ENCODE measurements at regions not wholly inside any gene's neighbourhood (a gene's known extent, or its start where the extent isn't known, plus 50 kb on each side); places are given as distances from the start of the nearest gene placed in this dataset.

DNA sequence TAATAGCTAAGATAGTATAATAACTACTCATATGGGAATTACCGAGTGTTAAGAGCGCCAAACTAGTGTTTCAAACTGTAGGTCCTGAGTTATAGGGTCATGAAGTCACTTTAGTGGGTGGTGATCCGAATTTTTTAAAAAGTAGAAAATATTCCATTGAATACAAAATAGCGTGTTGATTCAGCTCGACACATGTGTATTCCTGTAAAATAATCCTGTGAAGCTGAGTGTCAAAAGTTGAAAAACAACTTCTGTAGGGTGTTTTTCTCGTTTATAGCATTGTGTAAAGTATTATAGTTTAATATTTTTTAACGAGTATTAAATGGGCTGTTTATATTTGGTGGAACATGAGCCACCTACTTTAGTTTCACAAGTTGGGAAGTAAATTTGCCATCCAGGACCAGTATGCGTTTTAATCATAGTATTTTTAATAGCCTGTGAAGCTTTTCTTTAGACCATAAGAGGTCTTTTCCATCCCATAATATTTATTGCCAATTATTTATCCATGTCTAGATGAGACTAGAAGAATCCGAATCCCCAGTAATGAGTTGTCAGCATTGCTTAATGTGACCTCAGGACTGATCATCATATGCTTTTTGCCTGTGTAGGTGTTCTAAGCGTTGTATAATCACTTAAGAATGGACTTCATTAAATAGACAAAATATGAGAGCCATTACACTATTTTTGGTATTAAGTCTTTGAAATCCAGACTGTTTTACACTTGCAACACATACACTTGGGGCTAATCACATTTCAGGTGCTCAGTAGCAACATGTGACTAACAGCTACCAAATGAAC is 84.1 kb downstream of the PTPDC1 start:
- ATAC-seq = no peak
- TF ChIP-seq, protein P1, sequence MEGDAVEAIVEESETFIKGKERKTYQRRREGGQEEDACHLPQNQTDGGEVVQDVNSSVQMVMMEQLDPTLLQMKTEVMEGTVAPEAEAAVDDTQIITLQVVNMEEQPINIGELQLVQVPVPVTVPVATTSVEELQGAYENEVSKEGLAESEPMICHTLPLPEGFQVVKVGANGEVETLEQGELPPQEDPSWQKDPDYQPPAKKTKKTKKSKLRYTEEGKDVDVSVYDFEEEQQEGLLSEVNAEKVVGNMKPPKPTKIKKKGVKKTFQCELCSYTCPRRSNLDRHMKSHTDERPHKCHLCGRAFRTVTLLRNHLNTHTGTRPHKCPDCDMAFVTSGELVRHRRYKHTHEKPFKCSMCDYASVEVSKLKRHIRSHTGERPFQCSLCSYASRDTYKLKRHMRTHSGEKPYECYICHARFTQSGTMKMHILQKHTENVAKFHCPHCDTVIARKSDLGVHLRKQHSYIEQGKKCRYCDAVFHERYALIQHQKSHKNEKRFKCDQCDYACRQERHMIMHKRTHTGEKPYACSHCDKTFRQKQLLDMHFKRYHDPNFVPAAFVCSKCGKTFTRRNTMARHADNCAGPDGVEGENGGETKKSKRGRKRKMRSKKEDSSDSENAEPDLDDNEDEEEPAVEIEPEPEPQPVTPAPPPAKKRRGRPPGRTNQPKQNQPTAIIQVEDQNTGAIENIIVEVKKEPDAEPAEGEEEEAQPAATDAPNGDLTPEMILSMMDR (IDR thresholded peaks at IDR 0.05) = no peak
- H3K4me1 ChIP-seq = peaks cover 33 to 66% of the 10 kb centered on the region in 2 donors
- peak overlapping the region; percentile 54 to 75 for H3K4me3 ChIP-seq
- H3K9me3 ChIP-seq = no peaks in the 10 kb centered on the region
- peak overlapping the region; percentile 99 to 100 for H3K27ac ChIP-seq
- H3K36me3 ChIP-seq = peaks cover 0 to 13% of the 10 kb centered on the region in 2 donors
- no peaks in the 10 kb centered on the region for H3K27me3 ChIP-seq
- intact Hi-C loops (cut with DNase I) = no loop called here
- no peak for DNase-seq

DNA sequence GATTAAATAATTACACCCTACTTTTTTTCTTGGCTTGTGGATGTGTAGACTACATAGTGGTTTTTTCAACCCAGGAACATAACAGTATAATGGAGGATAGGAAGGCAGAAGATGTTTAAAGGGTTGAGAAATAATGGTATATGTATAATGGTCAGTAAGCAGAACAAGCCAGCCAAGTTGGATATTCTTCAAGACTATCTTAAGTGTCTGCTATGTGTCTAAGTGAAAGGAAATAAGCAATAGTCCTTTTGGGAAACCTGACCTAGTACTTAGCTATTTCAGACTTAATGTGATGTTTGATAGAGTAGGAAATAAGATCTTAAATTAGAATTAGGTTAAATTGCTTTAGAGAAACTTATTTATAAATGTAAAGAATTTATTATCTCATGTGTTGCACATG is 85.7 kb downstream of the PTPDC1 start:
- intact Hi-C loops (cut with DNase I) = no loop called here
- no peak for ATAC-seq
- peak overlapping the region; percentile 5 to 8 for H3K27ac ChIP-seq
- H3K36me3 ChIP-seq = peaks cover 0 to 25% of the 10 kb centered on the region in 2 donors
- H3K4me1 ChIP-seq = peaks cover 41 to 82% of the 10 kb centered on the region in 2 donors
- no peaks in the 10 kb centered on the region for H3K9me3 ChIP-seq
- TF ChIP-seq, protein P1 (IDR thresholded peaks at IDR 0.05) = no peak
- DNase-seq = peak in 1 of 4 donors; percentile 31
- H3K27me3 ChIP-seq = no peaks in the 10 kb centered on the region
- peak overlapping the region in 1 of 2 donors; percentile 75 for H3K4me3 ChIP-seq

DNA sequence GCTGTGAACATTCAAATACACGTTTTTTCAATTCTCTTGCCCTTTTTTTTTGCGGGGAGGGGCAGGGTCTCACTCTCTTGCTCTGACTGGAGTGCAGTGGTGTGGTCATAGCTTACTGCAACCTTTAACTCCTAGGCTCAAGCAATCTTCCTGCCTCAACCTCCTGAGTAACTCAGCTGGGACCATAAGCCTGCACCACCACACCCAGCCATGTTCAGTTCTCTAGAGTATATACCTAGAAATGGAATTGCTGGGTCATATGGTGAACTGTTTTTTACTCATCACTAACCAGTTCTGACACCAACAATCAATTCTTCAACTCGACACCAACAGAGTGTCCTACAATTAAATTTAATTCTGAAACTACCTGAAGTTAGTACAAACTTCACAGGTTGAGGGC is 85.5 kb upstream of the ZNF169 start:
- no peak for DNase-seq
- Histone ChIP-seq H3K27ac (no peak overlapping the region), H3K9me3 (no peaks in the 10 kb centered on the region), H3K4me3 (no peak overlapping the region), H3K36me3 (peaks cover 0 to 56% of the 10 kb centered on the region in 2 donors), H3K4me1 (peaks cover 46 to 90% of the 10 kb centered on the region in 2 donors), H3K27me3 (no peaks in the 10 kb centered on the region)
- ATAC-seq = no peak
- intact Hi-C loops (cut with DNase I) = no loop called here
- TF ChIP-seq, protein P1 (IDR thresholded peaks at IDR 0.05) = no peak

DNA sequence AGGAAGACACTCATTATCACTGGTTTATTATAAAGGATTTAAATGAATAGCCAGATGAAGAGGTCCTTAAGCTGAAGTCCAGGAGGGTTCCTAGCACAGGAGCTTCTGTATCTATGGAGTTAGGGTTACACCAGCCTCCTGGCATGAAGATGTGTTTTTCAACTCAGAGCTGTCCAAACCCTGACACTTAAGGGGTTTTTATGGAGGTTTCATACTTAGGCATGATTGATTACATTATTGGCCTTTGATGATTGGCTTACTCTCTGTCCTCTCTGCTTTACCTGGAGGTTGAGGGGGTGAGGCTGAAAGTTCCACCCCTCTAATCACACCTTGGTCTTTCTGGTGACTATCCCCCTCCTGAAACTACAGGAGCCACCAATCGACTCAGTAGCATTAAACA is 84.9 kb upstream of the ZNF169 start:
- Histone ChIP-seq H3K27me3 (no peaks in the 10 kb centered on the region), H3K36me3 (peaks cover 0 to 61% of the 10 kb centered on the region in 2 donors), H3K9me3 (no peaks in the 10 kb centered on the region), H3K4me1 (peaks cover 40 to 90% of the 10 kb centered on the region in 2 donors), H3K4me3 (no peak overlapping the region), H3K27ac (no peak overlapping the region)
- intact Hi-C loops (cut with DNase I) = no loop called here
- DNase-seq (no peak), ATAC-seq (no peak)
- TF ChIP-seq, protein P1 (IDR thresholded peaks at IDR 0.05) = no peak

DNA sequence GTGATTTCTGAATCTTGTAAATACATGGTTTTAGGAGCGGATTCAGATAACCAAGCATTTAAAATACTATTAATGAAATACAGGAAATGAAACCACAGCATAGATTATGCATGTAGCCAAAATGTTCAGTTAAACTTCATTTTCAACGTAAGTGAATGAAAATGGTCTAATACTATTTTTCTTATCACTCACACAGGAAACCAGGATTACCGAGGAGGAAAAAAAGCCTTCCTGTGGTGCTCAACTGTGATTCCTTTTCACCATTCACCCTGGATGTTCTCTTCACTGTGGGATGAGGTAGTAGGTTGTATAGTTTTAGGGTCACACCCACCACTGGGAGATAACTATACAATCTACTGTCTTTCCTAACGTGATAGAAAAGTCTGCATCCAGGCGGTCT is 83.4 kb upstream of the ZNF169 start:
- no peak for DNase-seq
- H3K27ac ChIP-seq = peak overlapping the region in 1 of 2 donors; percentile 14
- TF ChIP-seq, protein P1 (IDR thresholded peaks at IDR 0.05) = no peak
- no peak for ATAC-seq
- intact Hi-C loops (cut with DNase I) = no loop called here
- H3K36me3 ChIP-seq = peaks cover 0 to 67% of the 10 kb centered on the region in 2 donors
- no peaks in the 10 kb centered on the region for H3K27me3 ChIP-seq
- H3K9me3 ChIP-seq = no peaks in the 10 kb centered on the region
- H3K4me3 ChIP-seq = no peak overlapping the region
- peaks cover 31 to 88% of the 10 kb centered on the region in 2 donors for H3K4me1 ChIP-seq
